DMS79 (cell line): ENCODE measurements at regions not wholly inside any gene's neighbourhood (a gene's known extent, or its start where the extent isn't known, plus 50 kb on each side); places are given as distances from the start of the nearest gene placed in this dataset.
"Not testable (repeated sequence)": the region's sequence is repeated elsewhere in the genome, so short reads cannot be mapped to it uniquely, and the experiment has no call there.

Experiments
- DNase-seq: peaks from one replicate; lab custom pipeline; 2025; lab: John Stamatoyannopoulos, UW

DNA sequence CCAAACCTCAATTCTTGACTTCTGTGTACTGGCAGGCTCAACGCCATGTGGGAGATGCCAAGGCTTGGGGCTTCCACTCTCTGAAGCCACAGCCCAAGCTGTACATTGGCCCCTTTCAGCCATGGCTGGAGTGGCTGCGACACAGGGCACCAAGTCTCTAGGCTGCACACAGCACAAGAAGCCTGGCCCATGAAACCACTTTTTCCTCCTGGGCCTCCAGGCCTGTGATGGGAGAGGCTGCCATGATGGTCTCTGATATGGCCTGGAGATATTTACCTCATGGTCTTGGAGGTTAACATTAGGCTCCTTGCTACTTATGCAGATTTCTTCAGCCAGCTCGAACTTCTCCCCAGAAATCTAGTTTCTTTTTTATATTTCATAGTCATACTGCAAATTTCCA, 724.1 kb downstream of the RNF144A start:
- not testable (repeated sequence) for DNase-seq

DNA sequence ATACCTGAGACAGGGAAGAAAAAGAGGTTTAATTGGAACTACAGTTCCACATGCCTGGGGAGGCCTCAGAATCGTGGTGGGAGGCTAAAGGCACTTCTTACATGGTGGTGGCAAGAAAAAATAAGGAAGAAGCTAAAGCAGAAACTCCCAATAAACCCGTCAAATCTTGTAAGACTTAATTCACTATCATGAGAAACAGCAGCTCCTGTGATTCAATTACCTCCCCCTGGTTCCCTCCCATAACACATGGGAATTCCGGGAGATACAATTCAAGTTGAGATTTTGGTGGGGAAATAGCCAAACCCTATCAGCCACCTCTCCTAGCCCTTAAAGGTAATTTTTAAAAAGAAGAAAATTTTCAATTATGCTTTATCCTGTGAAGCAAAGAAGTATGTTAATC, 728.8 kb downstream of the RNF144A start:
- DNase-seq: no peak

DNA sequence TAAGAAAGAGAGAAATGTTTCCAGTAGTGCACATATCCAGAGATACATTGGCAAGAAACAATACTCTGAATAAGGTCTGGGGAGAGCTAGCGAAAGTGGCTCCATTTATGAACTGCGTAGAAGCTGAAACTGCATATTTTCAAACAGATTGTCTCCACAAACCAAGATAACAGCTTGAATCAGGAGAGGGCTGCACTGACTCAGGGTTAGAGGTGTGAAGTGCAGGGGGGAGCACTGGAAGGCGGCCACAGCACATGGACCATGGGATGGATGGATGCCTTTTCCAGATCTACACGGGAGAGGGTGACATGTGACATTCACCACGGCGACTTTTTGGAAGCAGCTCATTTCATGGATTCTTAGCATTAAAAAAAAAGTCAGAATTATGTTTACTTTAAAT, 729.4 kb downstream of the RNF144A start:
- no peak for DNase-seq

DNA sequence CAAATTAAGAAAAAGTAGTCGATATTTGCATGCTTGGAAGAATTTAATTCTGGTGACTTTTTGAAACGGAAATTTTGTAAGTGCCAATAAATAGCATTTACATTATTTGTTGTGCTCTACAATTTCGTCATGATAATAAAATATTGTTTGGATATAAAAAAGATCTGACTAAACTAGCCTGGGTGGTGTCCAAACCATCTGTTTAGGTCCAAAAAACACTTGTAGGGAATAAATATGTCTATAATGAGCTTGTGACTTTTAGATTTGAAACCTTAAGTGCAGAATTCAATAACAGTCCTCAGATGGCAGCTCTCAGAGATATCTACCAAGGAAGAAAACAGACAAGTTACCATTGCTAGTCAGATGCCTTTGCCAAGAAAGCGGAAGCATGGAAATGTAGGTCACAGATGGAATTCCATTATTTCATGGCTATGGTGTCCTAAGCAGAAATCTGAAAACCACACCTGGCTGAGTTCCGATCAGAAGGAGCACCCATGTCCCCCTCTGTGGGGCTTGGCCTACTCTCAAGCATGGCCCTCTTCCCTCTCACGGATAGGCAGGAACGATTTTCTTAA, 731.1 kb downstream of the RNF144A start:
- DNase-seq: no peak

DNA sequence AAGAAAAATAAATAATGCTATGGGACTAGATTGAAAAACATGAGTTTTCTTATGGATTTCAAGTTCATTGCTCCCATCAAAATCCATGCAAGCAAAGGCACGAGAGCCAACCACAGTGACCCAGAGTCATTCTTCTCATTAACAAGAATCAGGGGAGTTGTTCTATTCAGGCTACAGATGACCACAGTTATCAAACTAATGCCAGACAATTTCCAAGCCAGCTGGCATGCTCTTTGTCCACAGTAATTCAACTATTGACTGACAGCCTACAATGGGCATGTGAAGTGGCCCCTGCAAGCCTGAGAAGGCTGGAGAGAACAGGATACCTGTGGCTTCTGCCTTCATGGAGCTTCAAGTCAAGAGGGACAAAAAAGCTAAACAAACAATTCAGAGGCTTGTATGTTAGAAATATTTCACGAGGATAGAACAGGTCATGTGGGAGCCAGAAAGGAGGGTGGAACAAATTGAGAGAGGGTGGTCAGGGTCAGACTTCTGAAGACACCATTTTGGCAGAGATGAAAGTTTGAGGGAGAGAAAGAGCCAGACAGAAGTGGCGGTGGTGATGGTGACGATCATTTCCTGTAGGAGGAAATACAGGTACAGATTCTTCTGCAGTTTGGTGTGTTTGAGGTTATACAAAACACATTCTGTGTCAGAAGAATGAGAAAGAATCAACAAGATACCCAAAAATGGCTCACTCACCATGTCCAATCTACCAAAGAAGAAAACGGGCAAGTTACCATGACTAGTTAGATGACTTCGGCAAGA, 732.4 kb downstream of the RNF144A start:
- no peak for DNase-seq

DNA sequence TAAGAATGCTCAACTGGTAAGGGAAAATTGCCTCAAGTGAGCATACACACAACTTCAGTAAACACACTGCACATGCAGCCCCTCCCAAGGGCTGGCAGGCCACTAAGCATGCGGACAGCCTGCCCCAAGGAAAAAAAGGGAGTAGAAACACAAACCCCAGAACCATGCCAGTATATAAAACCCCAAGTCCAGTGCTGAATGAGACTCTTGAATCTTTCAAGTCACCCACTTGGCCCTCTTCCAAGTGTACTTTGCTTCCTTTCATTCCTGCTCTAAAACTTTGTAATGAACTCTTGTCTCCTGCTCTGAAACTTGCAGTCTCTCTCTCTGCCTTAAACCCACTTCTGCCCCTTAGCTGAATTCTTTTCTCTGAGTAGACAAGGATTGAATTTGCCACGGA, 736.4 kb downstream of the RNF144A start:
- DNase-seq: no peak

DNA sequence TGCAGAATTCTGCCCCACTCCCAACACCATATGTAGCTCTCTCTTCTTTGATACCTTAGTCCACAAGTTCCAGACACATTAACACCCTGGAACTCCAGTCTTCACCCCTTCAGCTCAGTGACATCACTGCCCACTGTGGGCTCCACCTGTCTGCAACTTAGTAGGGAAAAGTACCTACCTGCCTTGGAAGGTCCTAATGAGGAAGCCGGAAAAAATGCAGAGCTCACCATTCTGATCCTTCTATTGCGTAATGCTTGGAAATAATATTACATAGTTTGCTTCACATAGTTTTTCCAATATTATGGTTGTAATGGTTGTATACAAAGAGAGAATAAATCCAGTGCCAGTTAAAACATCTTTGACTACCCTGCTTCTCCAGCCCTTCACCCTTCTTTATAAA, 738.4 kb downstream of the RNF144A start:
- DNase-seq: no peak

DNA sequence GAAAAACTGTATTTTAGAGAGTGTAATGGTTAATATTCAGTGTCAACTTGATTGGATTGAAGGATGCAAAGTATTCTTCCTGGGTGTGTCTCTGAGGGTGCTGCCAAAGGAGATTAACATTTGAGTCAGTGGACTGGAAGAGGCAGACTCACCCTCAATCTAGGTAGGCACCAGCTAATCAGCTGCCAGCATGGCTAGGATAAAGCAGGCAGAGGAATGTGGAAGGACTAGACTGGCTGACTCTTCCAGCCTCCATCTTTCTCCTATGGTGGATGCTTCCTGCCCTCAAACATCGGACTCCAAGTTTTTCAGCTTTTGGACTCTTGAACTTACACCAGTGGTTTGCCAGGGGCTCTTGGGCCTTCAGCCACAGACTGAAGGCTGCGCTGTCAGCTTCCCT, 740.3 kb downstream of the RNF144A start:
- DNase-seq: not testable (repeated sequence)

DNA sequence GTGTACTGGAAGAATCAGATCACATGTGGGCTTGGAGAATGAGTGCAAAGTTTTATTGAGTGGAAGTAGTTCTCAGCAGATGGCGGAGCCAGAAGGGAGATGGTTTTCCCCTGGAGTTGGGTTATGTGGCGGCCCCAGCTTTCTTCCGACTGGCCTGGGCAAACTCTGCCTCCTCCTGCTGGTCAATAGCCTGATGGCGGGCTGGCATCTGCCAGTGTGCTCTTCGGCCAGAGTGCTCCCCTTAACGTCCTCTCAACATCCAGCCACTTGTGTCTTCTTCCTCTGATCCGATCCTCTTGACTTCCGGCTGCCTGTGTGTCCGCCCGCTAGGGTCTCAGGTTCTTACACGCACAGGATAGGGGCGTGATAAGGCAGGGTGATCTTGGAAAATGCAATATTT, 741.3 kb downstream of the RNF144A start:
- DNase-seq: no peak

DNA sequence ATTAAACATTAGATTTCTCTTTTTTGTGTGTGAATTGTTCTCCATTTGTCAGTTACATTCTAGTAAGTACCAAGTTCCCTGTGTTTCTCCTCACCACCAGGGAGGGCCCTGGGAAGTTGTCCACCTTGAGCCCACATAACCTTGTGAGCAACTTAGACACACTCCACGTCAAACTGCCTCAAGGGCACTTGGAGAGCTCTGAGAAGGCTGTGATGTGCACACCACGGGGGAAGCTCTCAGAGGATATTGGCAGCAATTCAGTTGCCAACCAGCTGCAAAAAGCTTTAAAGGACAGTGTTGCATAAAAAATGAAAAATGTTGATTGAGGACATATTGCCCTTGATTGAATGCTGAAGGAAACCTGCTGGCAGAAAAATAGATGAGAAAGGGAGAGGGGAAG, 743.6 kb downstream of the RNF144A start:
- DNase-seq: peak; percentile 83

DNA sequence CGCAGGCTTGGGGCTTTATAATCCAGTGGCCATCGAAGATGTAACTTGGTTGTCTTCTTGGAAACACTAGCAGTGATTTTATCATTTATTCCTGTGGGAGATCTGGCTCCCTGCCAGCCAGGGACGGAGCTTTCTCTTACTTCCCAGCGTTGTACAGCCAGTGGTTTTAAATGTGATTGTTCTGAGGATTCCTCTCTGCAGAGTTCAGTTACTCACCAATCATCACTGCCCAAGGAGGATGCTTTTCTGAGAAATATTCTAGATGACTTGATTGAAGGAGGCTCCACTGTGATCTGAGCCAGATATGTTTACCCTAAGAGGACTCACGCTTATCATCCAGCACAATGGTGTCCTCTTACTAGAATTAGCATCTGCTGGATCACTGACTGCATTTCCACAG, 744.3 kb downstream of the RNF144A start:
- DNase-seq: no peak

DNA sequence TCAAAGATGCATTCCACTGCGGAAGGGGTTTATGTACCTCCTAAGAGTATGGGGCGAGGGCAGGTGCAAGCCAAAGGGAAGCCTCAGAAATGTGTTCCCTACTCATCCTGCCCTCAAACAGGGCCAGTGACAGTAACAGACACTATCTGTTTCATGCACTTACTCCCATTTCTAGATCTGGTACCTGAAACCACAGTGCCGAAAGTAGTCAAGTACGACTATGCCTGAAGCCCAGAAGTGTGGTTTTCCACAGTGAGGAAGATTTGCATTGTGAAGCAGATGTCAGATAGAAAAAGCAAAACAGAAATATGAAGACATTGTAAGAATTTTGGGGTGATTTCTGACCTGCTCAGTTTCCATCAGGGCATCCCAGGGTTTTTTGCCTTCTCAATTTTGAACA, 748.7 kb downstream of the RNF144A start:
- no peak for DNase-seq

DNA sequence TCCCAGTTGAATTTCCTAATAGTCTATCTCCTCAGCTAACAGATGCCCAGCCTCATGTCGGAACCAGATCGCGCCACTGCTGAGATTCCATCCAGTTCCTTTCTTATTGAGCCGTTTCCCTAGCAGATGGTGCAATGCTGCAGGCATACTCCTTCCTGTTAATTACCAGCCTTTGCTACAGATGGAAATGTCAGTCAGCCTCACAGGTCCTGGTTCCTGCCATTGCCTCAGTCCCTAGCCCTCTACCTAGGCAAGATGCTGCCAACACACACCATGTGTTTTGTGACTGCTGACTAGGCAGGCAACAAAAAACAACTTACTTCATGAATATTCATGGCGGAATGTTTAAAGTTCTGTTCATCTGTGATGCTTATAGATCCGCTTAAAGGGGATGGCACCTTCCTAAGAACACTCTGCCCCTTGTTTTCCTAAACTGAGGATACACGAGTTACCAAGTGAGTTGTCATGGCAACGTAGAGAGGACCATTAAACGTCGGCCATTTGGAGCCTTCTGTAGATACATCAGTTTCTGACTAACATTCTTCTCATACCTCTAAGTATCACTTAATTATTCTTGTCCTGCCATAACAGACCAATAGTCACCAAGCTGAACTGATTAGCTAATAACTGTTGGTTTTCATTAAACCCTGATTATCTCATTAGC, 749.5 kb downstream of the RNF144A start:
- no peak for DNase-seq

DNA sequence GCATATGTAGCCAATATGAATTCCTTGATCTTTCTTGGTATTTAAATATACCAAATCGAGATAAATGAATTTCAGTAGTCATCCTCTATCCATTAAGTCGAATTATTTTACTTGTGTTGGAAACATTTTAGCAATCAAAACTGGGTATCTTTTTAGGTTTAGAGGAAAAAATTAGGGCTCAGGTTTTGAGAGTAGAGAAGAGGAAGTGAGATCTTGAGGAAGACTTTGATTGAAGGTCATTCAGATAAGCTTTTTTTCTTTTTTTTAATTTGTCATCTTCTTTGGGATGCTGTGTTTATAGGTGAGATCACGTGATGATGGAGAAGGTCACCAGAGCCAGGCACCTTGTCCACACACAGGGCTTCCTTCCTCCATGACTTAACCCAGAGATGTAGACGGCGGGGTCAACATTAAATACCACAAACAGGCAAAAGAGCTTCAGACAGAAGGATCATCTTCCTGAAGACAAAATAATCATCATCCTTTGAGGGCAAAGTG, 750.1 kb downstream of the RNF144A start:
- DNase-seq: no peak

DNA sequence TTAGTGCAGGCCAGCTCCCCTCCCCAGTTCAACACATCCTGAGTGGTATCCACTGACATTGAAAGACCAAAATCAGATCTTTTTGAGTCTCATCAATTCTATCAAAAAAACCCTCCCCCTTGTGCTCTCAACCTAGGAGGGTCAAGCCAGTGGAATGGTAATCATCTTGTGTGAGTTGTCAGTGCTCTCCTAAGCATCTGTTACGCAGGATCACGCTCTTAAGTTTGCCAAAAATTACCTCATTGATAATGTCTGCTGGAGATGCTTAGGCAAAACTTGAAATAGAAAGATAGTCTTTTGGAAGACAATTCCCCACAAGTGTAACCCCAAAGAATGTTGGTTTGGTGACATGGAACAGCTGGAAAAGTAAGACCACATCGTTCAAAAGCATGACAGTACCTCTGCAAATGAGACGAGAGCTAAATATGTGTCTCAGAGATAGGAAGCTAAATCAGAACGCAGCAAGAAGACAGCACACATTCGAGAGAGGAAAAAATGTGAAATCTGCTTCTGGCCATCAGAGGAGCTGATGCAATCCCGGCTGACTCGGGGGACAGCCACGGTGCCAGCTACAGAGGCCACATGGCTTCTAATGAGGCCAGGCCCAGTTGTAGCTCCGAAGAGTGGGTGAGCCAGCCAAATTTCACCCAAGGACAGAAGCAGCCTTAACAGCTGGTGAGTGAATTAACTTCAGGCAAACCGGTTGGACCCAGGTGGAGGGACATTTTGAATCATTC, 753.9 kb downstream of the RNF144A start:
- no peak for DNase-seq

DNA sequence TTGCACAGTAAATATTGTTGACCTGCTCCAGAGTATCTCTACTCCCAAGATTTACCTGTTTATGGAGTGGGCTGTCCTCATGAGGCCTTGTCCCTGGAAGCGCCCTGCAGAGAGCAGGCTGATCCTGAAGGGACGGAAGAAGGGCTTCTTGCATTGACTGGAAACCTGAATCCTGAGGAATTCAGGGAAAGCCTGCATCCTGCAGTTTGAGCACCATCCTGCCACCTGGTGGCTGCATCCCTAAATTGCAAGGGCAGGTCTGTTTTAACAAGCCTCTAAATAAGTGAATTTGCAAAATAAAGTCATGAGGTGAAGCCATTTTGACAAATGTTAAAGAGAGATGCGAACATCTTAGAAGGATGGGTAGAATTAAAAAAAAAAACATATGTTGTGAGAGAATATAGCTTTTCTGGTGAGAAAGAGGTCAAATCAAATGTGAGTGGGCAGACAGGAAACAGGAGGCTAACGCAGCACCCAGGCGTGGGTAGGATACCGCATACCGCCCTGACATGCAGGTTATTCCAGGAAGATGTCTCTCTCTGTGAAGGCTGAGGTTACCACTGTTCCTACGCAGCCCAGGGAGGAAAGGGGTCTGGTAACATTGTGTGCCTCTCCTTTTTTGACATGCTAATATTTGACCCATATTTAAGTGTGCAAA, 754.9 kb downstream of the RNF144A start:
- no peak for DNase-seq

DNA sequence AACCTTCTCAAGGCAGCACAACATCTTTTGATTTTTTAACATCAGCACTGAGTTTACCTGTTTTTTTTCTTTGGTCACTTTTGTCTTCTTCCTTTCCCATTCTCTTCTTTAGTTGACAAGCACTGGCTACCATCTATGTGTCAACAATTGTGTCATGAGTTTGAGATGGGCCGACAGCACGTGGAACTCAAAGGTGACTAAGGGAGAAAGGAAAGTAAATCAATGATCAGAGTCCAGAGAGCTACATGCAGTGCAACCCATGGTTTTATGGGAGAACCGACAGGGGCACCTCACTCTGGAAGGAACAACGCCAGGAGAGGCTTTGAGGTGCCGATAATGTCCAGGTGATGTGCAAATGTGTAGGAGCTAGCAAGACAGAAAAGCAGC, 755.5 kb downstream of the RNF144A start:
- no peak for DNase-seq

DNA sequence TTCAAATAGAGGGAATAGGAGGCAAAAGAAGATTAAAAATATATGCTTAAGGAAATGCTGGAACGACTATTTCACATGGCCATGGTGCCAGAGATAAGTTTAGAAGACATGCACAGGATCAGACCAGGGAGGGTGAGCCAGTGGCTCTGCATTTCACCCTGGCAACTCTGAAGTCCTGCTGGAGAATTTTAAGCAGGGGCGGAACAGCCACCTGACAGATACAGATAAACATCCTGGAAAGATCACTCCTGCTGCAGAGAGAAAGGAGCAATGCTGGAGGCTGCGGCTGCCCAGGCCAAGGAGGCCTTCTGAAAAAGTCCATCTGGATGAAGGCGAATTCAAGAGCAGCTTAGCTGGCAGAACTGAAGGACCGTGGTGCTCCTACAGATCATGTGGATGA, 755.9 kb downstream of the RNF144A start:
- no peak for DNase-seq

DNA sequence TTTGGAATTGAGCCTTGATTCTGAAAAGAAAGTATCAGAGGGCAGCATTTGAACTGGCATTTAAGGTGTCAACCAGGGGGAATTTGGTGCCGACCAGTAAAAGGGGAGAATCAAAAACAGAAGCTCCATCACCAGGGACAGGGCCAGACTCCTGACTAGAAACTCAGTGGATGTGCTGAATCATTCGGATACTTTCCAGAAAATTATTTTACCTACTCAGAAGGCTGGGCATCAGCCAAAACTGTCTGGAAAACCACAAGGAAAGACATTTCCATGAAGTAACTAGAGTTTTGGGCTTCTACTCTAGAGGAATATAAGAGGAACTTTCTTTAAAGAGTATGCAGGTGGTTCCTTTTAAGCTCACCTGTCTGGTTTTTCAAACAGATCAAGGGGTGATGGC, 756.6 kb downstream of the RNF144A start:
- DNase-seq: no peak

DNA sequence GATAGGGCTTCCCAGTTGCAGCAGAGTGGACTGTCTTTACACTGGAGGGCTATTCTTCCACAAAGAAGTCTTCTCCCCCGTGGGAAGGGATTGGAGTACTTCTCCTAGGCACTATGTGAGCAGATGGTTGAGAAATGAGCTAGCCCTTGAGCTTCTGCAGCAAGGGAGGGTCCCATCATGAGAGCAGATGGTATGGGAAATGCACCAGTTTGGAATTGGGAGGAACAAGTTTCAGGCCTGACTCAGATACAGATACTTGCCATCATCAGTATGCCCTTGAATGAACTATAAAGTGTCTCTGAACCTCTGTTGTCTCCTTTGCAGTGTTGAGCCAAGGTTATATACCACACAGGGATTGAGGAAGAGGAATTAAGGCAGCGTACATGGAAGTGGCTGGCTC, 757.4 kb downstream of the RNF144A start:
- DNase-seq: no peak

DNA sequence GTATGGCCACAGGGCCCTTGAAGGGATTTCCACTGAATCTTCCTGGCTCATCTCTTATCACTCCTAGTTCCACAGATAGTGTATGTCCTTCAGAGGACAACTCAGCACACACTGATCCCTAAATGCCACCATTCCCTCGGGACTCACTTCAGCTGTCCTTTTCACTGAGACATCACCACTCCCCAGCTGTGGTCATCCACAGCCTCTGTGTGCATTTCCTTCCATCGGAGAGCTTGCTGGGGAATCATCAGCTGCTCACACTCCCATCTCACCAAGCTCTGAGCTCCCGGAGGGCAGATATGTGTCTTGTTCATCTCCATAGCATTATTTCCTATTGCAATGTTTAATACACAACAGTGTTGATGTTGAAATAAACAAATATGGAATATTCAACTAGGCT, 759.5 kb downstream of the RNF144A start:
- DNase-seq: no peak

DNA sequence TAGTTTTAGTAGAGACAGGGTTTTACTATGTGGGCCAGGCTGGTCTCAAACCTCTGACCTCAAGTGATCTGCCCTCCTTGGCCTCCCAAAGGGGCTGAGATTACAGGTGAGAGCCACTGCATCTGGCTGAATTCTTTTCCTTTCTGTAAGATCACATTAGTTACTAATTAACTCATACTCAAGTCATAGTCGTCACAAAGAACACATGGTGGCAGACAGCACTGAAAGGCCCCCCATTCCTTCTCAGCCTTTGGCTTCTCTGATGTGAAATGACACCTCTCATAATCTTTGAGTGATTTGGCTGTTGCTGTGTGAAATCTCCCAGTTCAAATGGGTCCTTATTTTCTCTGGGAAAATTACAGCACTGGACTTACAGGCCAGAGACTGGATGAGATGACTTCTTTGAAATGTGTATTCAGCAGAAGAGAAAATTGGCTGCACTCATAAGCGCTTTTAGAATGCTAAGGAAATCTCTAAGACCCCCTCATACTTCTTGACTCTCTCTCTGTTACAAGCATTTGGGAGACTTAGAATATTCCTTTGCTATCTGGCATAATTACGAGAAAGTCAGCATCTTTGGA, 764.8 kb downstream of the RNF144A start:
- DNase-seq: no peak
